DND-41 (cell line): ENCODE measurements at regions not wholly inside any gene's neighbourhood (a gene's known extent, or its start where the extent isn't known, plus 50 kb on each side); places are given as distances from the start of the nearest gene placed in this dataset.

Source experiments
- ATAC-seq: fragments of 200-7000 bp; cut with Tn5 transposase; 3 replicates; pipeline ENCODE4 v1.9.1; 2021; ENCODE audit warnings: low read depth; ENCODE audit not compliant: insufficient read depth
- DNase-seq: peaks from one replicate; pipeline ENCODE4 v3.0.0-alpha.2; 2020
- H2AFZ ChIP-seq: 2 replicates; pipeline ENCODE4 v1.6.0; 2012; ENCODE audit warnings: low read depth, low read length
- H3K27ac ChIP-seq: 2 replicates; pipeline ENCODE4 v1.5.1; 2012; ENCODE audit warnings: low read length, inconsistent platforms
- H3K27me3 ChIP-seq: fragments of 200-600 bp; sonication (generic); 2 replicates; pipeline ENCODE4 v1.6.0; 2012; ENCODE audit warnings: low read length, mild to moderate bottlenecking, inconsistent platforms; ENCODE audit not compliant: insufficient read depth, poor library complexity
- H3K36me3 ChIP-seq: 2 replicates; pipeline ENCODE4 v1.5.1; 2012; ENCODE audit warnings: low read length, inconsistent platforms; ENCODE audit not compliant: insufficient read depth
- H3K4me1 ChIP-seq: 2 replicates; pipeline ENCODE4 v1.5.1; 2012; ENCODE audit warnings: mild to moderate bottlenecking, low read length; ENCODE audit not compliant: insufficient read depth
- H3K4me2 ChIP-seq: 2 replicates; pipeline ENCODE4 v1.6.0; 2012; ENCODE audit warnings: mild to moderate bottlenecking, moderate library complexity, low read length, inconsistent platforms; ENCODE audit not compliant: insufficient read depth
- H3K4me3 ChIP-seq, 2 experiments: fragments of 200-600 bp in 1 of 2; shearing (Covaris generic) in 1 of 2; 2 replicates each; pipeline ENCODE4 v1.5.1; 2012 to 2016; ENCODE audit warnings: inconsistent platforms in 2 of 2, low read length in 2 of 2, mild to moderate bottlenecking in 2 of 2, low read depth in 1 of 2, moderate library complexity in 1 of 2
- H3K79me2 ChIP-seq: 2 replicates; pipeline ENCODE4 v1.6.0; 2012; ENCODE audit warnings: low read length, inconsistent platforms; ENCODE audit not compliant: insufficient read depth
- H3K9ac ChIP-seq: 2 replicates; pipeline ENCODE4 v1.6.0; 2012; ENCODE audit warnings: low read depth, mild to moderate bottlenecking, inconsistent platforms, low read length, moderate library complexity
- H3K9me3 ChIP-seq: 2 replicates; pipeline ENCODE4 v1.5.1; 2012; ENCODE audit warnings: low read length, moderate library complexity, mild to moderate bottlenecking, inconsistent platforms; ENCODE audit not compliant: insufficient read depth, severe bottlenecking
- H4K20me1 ChIP-seq: 2 replicates; pipeline ENCODE4 v1.6.0; 2012; ENCODE audit warnings: low read length; ENCODE audit not compliant: insufficient read depth
- CTCF ChIP-seq: IDR thresholded peaks from 2 replicates; pipeline ENCODE4 v1.5.1; 2012; ENCODE audit warnings: borderline replicate concordance, low read length, moderate library complexity, mild to moderate bottlenecking; ENCODE audit not compliant: poor library complexity, severe bottlenecking; ENCODE audit errors: extremely low read depth
- EZH2 ChIP-seq: IDR thresholded peaks from 3 replicates; pipeline ENCODE4 v1.6.1; 2012; ENCODE audit warnings: borderline replicate concordance, low read depth, mild to moderate bottlenecking, moderate library complexity, low read length, inconsistent platforms; ENCODE audit not compliant: severe bottlenecking

GRCh38 chr13:47004027-47004426 is 107.2 kb upstream of the HTR2A start:
- no peak for ATAC-seq
- no peak for DNase-seq
- H3K9me3 ChIP-seq, result no peaks in the 10 kb centered on the region
- no peaks in the 10 kb centered on the region for H3K4me1 ChIP-seq
- no peak for TF ChIP-seq EZH2
- TF ChIP-seq CTCF, result no peak
- no peak overlapping the region for H2AFZ ChIP-seq
- no peak overlapping the region for H3K27ac ChIP-seq
- no peaks in the 10 kb centered on the region for H4K20me1 ChIP-seq
- H3K9ac ChIP-seq, result no peak overlapping the region
- no peaks in the 10 kb centered on the region for H3K79me2 ChIP-seq
- no peaks in the 10 kb centered on the region for H3K36me3 ChIP-seq
- H3K27me3 ChIP-seq, result peaks cover 8% of the 10 kb centered on the region
- no peak overlapping the region for H3K4me2 ChIP-seq
- H3K4me3 ChIP-seq, result no peak overlapping the region

GRCh38 chr13:47000165-47000564 is 103.3 kb upstream of the HTR2A start:
- Histone ChIP-seq H3K79me2 (no peaks in the 10 kb centered on the region), H2AFZ (no peak overlapping the region), H3K4me1 (no peaks in the 10 kb centered on the region), H3K4me2 (no peak overlapping the region), H3K27me3 (peaks cover 4% of the 10 kb centered on the region), H4K20me1 (no peaks in the 10 kb centered on the region), H3K36me3 (no peaks in the 10 kb centered on the region), H3K4me3 (no peak overlapping the region), H3K9me3 (no peaks in the 10 kb centered on the region), H3K27ac (no peak overlapping the region), H3K9ac (no peak overlapping the region)
- ATAC-seq (no peak), DNase-seq (no peak)
- TF ChIP-seq EZH2 (no peak), CTCF (no peak)

- H4K20me1 ChIP-seq, result no peaks in the 10 kb centered on the region
- no peak overlapping the region for H3K4me3 ChIP-seq
- no peaks in the 10 kb centered on the region for H3K79me2 ChIP-seq
- peaks cover 4% of the 10 kb centered on the region for H3K27me3 ChIP-seq
- H3K4me1 ChIP-seq, result no peaks in the 10 kb centered on the region
- no peak overlapping the region for H3K4me2 ChIP-seq
- H3K36me3 ChIP-seq, result no peaks in the 10 kb centered on the region
- H3K9me3 ChIP-seq, result no peaks in the 10 kb centered on the region
- ATAC-seq (no peak), DNase-seq (no peak)
- H3K9ac ChIP-seq, result no peak overlapping the region
- no peak overlapping the region for H2AFZ ChIP-seq
- no peak overlapping the region for H3K27ac ChIP-seq
- no peak for TF ChIP-seq EZH2
- no peak for TF ChIP-seq CTCF
Observed at GRCh38 chr13:46996316-46997030, 99.6 kb upstream of the HTR2A start.
